Transverse colon (tissue), 4 donors: ENCODE measurements at regions not wholly inside any gene's neighbourhood (a gene's known extent, or its start where the extent isn't known, plus 50 kb on each side); places are given as distances from the start of the nearest gene placed in this dataset.

ENCODE experiments used
- DNase-seq: peaks from one replicate; pipeline ENCODE4 v3.0.0-alpha.2; 2019
- H3K27ac ChIP-seq, 4 donors: fragments of 200-600 bp; sonication (generic); 2 replicates each; pipeline ENCODE4 v1.5.1; 2016 to 2018; ENCODE audit warnings: inconsistent platforms in 4 of 4
- H3K27me3 ChIP-seq: fragments of 200-600 bp; sonication (generic); 2 replicates; pipeline ENCODE4 v1.5.1; 2017; ENCODE audit warnings: inconsistent platforms
- H3K36me3 ChIP-seq, 4 donors: fragments of 200-600 bp; sonication (generic); 2 replicates each; pipeline ENCODE4 v1.5.1; 2017 to 2019; ENCODE audit warnings: inconsistent platforms in 4 of 4
- H3K4me1 ChIP-seq, 4 donors: fragments of 200-600 bp; sonication (generic); 2 replicates each; pipeline ENCODE4 v1.5.1; 2017 to 2020; ENCODE audit warnings: inconsistent platforms in 4 of 4
- H3K4me3 ChIP-seq, 4 donors: fragments of 200-600 bp; sonication (generic); 1 replicate in 1 of 4; 2 replicates in 3 of 4; pipeline versions ENCODE4 v1.5.1 to v1.6.1; 2017 to 2019; ENCODE audit warnings: inconsistent platforms in 4 of 4
- H3K9me3 ChIP-seq, 2 donors: fragments of 200-600 bp; sonication (generic); 2 replicates each; pipeline ENCODE4 v1.5.1; 2017 to 2019; ENCODE audit warnings: inconsistent platforms in 2 of 2
- EP300 ChIP-seq: sonication (generic); formaldehyde crosslinking; IDR thresholded peaks from one replicate; pipeline ENCODE4 v1.6.1; 2017; ENCODE audit warnings: antibody characterized with exemption, low read depth
- POLR2A ChIP-seq: fragments of 450-650 bp; IDR thresholded peaks from one replicate; pipeline ENCODE4 v1.6.1; 2016; ENCODE audit warnings: antibody characterized with exemption, mild to moderate bottlenecking, moderate library complexity
- POLR2AphosphoS5 ChIP-seq, 3 donors: sonication (generic); formaldehyde crosslinking; IDR thresholded peaks; one replicate each; pipeline ENCODE4 v1.6.1; 2016; ENCODE audit warnings: antibody characterized with exemption in 3 of 3
- WGBS, 2 donors: methylation state at CpG; one replicate each; pipeline ENCODE4 v1.1.5; 2018; ENCODE audit warnings: low coverage in 1 of 2; 5-methylcytosine and 5-hydroxymethylcytosine counted together
- in situ Hi-C, 4 donors: fragments of 200-750 bp; cut with MboI; loops; one replicate each; pipeline versions ENCODE4 v1.15.0 to v1.15.1; 2017; ENCODE audit warnings: low sequenced_read_pairs in 3 of 4, low pct_ligation_motif_present in 1 of 4, low pct_unique_long_range_greater_than_20kb in 1 of 4
- intact Hi-C: fragments of 100-400 bp; cut with DNase I; formaldehyde crosslinking; loops from one replicate; pipeline ENCODE4 v1.15.1; 2023; ENCODE audit warnings: low total_unique reads
- TF ChIP-seq, protein P1 (sequence below), 5 experiments: fragments of 200-600 bp in 3 of 5; fragments of 450-650 bp in 2 of 5; sonication (generic) in 3 of 5; IDR thresholded peaks; 1 replicate in 2 of 5; 2 replicates in 3 of 5; pipeline ENCODE4 v1.5.1; 2016 to 2017; ENCODE audit warnings: antibody characterized with exemption in 5 of 5, inconsistent platforms in 3 of 5, mild to moderate bottlenecking in 2 of 5, moderate library complexity in 1 of 5

DNA sequence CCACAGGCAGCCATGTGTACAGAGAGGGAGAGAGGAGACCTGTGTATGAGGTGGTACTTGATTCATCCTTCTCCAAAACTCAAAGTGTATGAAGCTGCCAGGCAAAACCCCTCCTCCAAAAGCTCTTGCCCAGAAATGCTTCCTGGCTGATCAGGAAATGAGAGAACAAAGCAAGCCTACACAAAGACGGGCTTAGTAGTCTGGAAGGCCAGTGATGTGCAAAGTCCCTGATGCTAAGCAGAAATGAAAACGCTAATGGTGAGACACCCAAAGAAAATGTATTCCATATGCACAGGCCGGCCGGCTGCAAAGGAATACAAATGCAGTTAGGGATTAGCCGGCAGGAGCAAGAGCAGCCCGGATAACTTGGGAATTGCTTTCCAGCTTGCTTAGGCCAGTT, 234.9 kb upstream of the CADM1 start:
- in situ Hi-C loops (no loop called here), intact Hi-C loops (no loop called here)
- Histone ChIP-seq H3K9me3 (no peaks in the 10 kb centered on the region), H3K27ac (no peak overlapping the region), H3K36me3 (no peaks in the 10 kb centered on the region), H3K27me3 (no peaks in the 10 kb centered on the region), H3K4me3 (no peak overlapping the region), H3K4me1 (no peaks in the 10 kb centered on the region)
- 79% methylated on average over 6 of the region's 6 CpGs; no CpG with 5 or more reads in 1 of the 2 donors for WGBS, 2 donors
- DNase-seq: no peak
- no peak for TF ChIP-seq POLR2A
- TF ChIP-seq, protein P1, sequence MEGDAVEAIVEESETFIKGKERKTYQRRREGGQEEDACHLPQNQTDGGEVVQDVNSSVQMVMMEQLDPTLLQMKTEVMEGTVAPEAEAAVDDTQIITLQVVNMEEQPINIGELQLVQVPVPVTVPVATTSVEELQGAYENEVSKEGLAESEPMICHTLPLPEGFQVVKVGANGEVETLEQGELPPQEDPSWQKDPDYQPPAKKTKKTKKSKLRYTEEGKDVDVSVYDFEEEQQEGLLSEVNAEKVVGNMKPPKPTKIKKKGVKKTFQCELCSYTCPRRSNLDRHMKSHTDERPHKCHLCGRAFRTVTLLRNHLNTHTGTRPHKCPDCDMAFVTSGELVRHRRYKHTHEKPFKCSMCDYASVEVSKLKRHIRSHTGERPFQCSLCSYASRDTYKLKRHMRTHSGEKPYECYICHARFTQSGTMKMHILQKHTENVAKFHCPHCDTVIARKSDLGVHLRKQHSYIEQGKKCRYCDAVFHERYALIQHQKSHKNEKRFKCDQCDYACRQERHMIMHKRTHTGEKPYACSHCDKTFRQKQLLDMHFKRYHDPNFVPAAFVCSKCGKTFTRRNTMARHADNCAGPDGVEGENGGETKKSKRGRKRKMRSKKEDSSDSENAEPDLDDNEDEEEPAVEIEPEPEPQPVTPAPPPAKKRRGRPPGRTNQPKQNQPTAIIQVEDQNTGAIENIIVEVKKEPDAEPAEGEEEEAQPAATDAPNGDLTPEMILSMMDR (IDR thresholded peaks at IDR 0.05): no peak
- no peak for TF ChIP-seq POLR2AphosphoS5 (IDR thresholded peaks at IDR 0.05)
- TF ChIP-seq EP300: no peak

DNA sequence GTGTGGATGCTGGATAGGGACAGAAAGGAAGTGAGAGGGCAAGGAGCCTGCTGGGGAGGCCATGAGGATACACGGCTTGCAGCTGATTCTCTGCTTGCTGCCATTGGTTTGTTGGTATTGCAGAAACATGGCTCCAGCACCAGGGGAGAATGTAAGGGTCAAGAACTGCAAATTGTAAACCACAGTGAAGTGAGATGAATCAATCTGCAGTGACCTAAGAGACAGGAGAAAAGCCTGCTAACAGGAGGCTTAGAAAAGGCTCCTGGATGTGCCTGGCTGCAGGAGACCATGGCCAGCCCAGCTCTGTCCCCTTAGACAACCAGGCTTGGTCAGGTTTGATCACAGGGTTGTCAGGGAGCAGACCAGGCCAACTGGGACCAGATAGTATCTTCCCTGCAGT, 233.7 kb upstream of the CADM1 start:
- no peak for TF ChIP-seq POLR2AphosphoS5 (IDR thresholded peaks at IDR 0.05)
- TF ChIP-seq, protein P1 (IDR thresholded peaks at IDR 0.05): no peak
- TF ChIP-seq EP300: no peak
- no peak for TF ChIP-seq POLR2A
- intact Hi-C loops: no loop called here
- Histone ChIP-seq H3K4me1 (no peaks in the 10 kb centered on the region), H3K4me3 (no peak overlapping the region), H3K9me3 (no peaks in the 10 kb centered on the region), H3K27ac (no peak overlapping the region), H3K27me3 (no peaks in the 10 kb centered on the region), H3K36me3 (no peaks in the 10 kb centered on the region)
- in situ Hi-C loops: no loop called here
- WGBS, 2 donors: 60 to 85% methylated on average over 1 of the region's 1 CpG
- no peak for DNase-seq

DNA sequence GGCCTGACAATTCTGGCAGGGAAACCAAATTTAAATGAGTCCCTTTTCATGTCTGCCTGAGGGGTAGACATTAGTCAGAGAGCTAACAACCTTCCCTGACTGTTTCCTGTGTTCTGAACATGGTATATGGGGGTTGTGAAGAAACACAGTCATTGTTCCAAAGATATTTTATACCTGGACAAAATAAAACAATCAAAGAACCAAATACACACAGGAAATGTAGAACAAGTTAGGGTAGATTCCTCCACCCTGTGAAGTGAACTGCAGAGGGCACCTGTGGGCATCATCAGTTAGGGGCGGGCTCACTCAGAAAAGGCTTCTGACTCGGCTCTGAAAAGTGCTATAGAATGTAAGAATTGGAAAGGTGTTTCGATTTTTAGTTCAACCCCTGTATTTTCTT, 231.9 kb upstream of the CADM1 start:
- Histone ChIP-seq H3K9me3 (no peaks in the 10 kb centered on the region), H3K27me3 (no peaks in the 10 kb centered on the region), H3K27ac (no peak overlapping the region), H3K4me3 (no peak overlapping the region), H3K36me3 (no peaks in the 10 kb centered on the region), H3K4me1 (no peaks in the 10 kb centered on the region)
- no peak for DNase-seq
- in situ Hi-C loops (no loop called here), intact Hi-C loops (no loop called here)
- TF ChIP-seq EP300 (no peak), POLR2A (no peak), POLR2AphosphoS5 (IDR thresholded peaks at IDR 0.05) (no peak)
- TF ChIP-seq, protein P1 (IDR thresholded peaks at IDR 0.05): no peak
- WGBS, 2 donors: 26 to 58% methylated on average over 3 of the region's 3 CpGs

DNA sequence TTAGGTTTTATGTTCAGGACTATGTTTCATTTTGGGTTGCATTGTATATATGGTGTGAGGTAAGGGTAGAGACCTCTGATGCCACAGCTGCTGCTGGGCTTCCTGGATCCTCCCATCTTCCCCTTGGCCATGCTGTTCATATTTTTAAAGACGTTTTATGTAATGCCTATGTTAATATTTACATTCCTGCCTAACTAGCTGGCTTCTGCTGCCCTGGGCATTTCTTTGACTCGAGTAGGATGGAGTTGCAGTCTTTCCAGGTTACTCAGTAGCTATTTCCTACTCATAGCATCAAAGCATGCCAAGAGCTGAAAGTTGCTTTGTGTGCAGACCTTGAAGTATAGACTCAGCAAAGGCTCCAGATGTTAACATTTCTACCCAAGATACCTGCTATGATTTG, 220.5 kb upstream of the CADM1 start:
- DNase-seq: no peak
- Histone ChIP-seq H3K36me3 (no peaks in the 10 kb centered on the region), H3K27me3 (no peaks in the 10 kb centered on the region), H3K27ac (no peak overlapping the region), H3K9me3 (no peaks in the 10 kb centered on the region), H3K4me3 (no peak overlapping the region), H3K4me1 (no peaks in the 10 kb centered on the region)
- TF ChIP-seq, protein P1 (IDR thresholded peaks at IDR 0.05): no peak
- TF ChIP-seq EP300 (no peak), POLR2A (no peak), POLR2AphosphoS5 (IDR thresholded peaks at IDR 0.05) (peak in 1 of 3 donors; percentile 25)
- WGBS, 2 donors: 25 to 30% methylated on average over 2 of the region's 2 CpGs
- intact Hi-C loops: no loop called here
- in situ Hi-C loops: no loop called here
